ENCODE measurements at regions not wholly inside any gene's neighbourhood (a gene's known extent, or its start where the extent isn't known, plus 50 kb on each side); places are given as distances from the start of the nearest gene placed in this dataset.
"Not testable (repeated sequence)": the region's sequence is repeated elsewhere in the genome, so short reads cannot be mapped to it uniquely, and the experiment has no call there.

- intact Hi-C loops (cut with micrococcal nuclease); CTCF ChIA-PET; H3K36me3 Mint-ChIP-seq (ENCODE audit: insufficient read depth, unreplicated experiment); DNase-seq (ENCODE audit: unreplicated experiment); BruUV-seq (replicated peaks); H3K27ac Mint-ChIP-seq (ENCODE audit: low read depth, unreplicated experiment); H3K4me3 Mint-ChIP-seq (ENCODE audit: unreplicated experiment); H3K9me3 Mint-ChIP-seq (ENCODE audit: unreplicated experiment); POLR2A ChIA-PET; H3K4me1 Mint-ChIP-seq (ENCODE audit: insufficient read depth, unreplicated experiment): not testable (repeated sequence)
- peaks cover 64% of the 10 kb centered on the region for H3K27me3 Mint-ChIP-seq (ENCODE audit: insufficient read depth, unreplicated experiment)
These were observed 120.2 kb downstream of the IGLL1 start for GRCh38 chr22:23459645-23460516.

DNA sequence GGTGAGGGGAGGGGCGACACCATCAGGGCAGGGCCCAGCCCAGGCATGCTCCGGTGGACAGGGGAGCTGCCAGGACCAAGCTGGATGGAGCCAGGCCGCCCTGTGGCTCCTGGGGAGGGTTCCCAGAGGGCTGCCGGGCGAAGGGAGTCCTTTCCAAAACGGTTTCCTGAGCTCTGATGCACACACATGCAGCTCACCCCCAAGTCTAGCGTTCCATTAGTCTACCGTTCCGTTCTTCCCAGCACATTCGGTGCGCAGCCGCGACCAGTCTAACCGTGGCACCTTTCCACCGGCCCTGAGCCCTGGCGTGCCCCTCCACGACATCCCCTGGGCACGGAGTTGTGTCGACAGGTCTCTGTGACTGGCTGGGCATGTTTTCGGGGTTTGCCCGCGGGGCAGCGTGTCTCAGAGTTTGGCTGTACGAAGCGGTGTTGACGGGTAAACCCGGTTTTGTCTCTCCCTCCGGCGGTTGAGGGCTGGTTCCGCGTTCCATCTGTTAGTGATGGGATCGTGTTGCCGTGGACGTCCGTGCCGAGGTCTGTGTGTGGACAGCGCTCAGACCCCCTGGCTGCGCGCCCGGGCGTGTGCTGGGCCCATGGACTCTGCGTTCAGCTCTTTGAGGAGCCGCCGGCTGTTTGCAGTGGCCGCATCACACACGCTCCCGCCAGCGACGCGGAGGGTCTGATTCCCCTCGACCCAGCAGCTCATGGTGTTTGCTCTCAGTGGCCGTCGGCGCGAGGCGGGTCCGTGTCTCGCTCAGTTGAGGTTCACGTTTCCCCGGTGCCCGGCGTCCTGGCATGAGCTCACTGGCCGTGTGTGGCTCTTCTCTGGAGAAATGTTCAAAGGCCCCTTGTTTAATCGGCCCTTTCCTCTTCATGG is 121.2 kb downstream of the IGLL1 start:
- no peak overlapping the region for H3K27ac Mint-ChIP-seq (ENCODE audit: low read depth, unreplicated experiment)
- CTCF ChIA-PET: interaction anchor here (0.6 kb wide), 1 partner anchor 56 kb away, joined by 3 read pairs; no protein-coding TSS in a partner anchor
- H3K4me1 Mint-ChIP-seq (ENCODE audit: insufficient read depth, unreplicated experiment): no peaks in the 10 kb centered on the region
- DNase-seq (ENCODE audit: unreplicated experiment): no peak
- peaks cover 55% of the 10 kb centered on the region for H3K27me3 Mint-ChIP-seq (ENCODE audit: insufficient read depth, unreplicated experiment)
- intact Hi-C loops (cut with micrococcal nuclease): no loop called here
- TF ChIP-seq CTCF (IDR thresholded peaks at IDR 0.05; ENCODE audit: unreplicated experiment): no peak
- no peak overlapping the region for H3K4me3 Mint-ChIP-seq (ENCODE audit: unreplicated experiment)
- POLR2A ChIA-PET: no interaction called here
- H3K9me3 Mint-ChIP-seq (ENCODE audit: unreplicated experiment): no peaks in the 10 kb centered on the region
- no TSS peak for BruUV-seq (replicated peaks)
- no peaks in the 10 kb centered on the region for H3K36me3 Mint-ChIP-seq (ENCODE audit: insufficient read depth, unreplicated experiment)

DNA sequence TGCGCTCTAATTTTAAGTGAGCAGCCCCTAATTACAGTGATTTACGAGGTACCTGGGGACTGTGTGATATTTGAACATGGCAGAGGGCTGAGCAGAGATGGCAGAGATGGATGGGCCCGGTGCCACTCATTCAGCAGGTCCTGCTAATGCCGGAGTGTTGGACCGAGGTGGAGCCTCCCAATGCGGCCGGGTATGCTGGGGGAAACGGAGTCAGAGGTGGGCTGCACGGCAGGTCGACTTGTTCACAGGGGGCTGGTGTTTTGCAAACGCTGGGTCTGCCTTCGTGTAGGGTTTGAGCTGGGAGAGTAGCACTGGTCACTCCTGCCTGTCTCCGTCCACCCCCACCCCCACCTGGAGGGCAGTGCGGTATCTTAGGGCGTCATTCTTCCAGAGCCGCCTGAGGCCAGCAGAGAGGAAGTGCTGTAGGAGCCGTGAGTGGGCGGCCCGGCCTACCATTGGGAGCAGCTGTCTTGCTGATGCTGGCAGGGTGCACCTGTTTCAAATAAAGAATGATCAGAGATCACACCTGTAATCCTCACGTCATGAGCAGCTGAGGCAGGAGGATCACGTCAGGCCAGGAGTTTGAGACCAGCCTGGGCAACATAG is 122.6 kb downstream of the IGLL1 start:
- ChIA-PET POLR2A (no interaction called here), CTCF (no interaction called here)
- H3K4me3 Mint-ChIP-seq (ENCODE audit: unreplicated experiment): no peak overlapping the region
- no peak overlapping the region for H3K27ac Mint-ChIP-seq (ENCODE audit: low read depth, unreplicated experiment)
- no peaks in the 10 kb centered on the region for H3K4me1 Mint-ChIP-seq (ENCODE audit: insufficient read depth, unreplicated experiment)
- no peaks in the 10 kb centered on the region for H3K36me3 Mint-ChIP-seq (ENCODE audit: insufficient read depth, unreplicated experiment)
- H3K27me3 Mint-ChIP-seq (ENCODE audit: insufficient read depth, unreplicated experiment): peaks cover 40% of the 10 kb centered on the region
- H3K9me3 Mint-ChIP-seq (ENCODE audit: unreplicated experiment): no peaks in the 10 kb centered on the region
- TF ChIP-seq CTCF (IDR thresholded peaks at IDR 0.05; ENCODE audit: unreplicated experiment): no peak
- no peak for DNase-seq (ENCODE audit: unreplicated experiment)
- BruUV-seq (replicated peaks): no TSS peak
- intact Hi-C loops (cut with micrococcal nuclease): no loop called here

DNA sequence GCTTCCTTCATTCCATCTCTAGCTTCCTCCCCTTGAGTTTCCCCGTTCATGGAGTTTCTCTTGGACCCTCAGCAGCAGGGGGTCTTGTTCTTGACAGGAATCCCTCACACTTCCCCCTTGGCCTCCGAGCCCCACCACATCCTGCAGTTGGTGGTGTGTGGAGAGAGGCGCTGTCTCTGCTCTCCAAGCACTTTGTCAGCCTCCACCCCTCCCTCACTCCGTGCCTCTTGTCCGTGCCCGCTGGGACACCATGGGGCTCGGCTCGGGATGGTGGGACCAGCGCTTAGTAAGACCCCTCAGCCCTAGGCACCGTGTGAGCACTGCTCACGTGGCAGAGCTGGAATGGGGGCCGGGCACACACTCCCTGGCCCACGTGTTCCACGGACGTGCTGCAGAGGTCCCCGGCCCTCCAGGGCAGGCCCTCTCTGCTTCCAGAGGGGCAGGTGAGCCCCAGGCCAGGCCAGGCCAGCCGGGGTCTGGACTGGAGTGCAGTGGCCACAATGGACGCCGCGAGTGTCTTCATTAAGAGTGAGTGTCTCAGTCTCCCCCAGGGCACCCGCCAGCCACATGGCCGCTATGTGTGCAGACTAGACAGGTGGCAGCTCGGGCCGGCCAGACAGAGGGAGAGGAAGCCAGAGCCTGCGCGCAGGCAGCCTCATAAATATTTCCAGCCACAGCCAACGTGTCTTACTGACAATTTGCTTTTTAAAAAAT is 123.3 kb downstream of the IGLL1 start:
- DNase-seq (ENCODE audit: unreplicated experiment); H3K4me3 Mint-ChIP-seq (ENCODE audit: unreplicated experiment); H3K27ac Mint-ChIP-seq (ENCODE audit: low read depth, unreplicated experiment); H3K36me3 Mint-ChIP-seq (ENCODE audit: insufficient read depth, unreplicated experiment); H3K9me3 Mint-ChIP-seq (ENCODE audit: unreplicated experiment); BruUV-seq (replicated peaks); intact Hi-C loops (cut with micrococcal nuclease); POLR2A ChIA-PET; CTCF ChIA-PET; H3K4me1 Mint-ChIP-seq (ENCODE audit: insufficient read depth, unreplicated experiment): not testable (repeated sequence)
- H3K27me3 Mint-ChIP-seq (ENCODE audit: insufficient read depth, unreplicated experiment): peaks cover 39% of the 10 kb centered on the region

GRCh38 chr22:23454345-23454744 is 125.7 kb downstream of the IGLL1 start:
- H3K27ac Mint-ChIP-seq (ENCODE audit: low read depth, unreplicated experiment); intact Hi-C loops (cut with micrococcal nuclease); H3K36me3 Mint-ChIP-seq (ENCODE audit: insufficient read depth, unreplicated experiment); POLR2A ChIA-PET; BruUV-seq (replicated peaks); H3K4me1 Mint-ChIP-seq (ENCODE audit: insufficient read depth, unreplicated experiment); H3K4me3 Mint-ChIP-seq (ENCODE audit: unreplicated experiment); H3K9me3 Mint-ChIP-seq (ENCODE audit: unreplicated experiment); CTCF ChIA-PET; DNase-seq (ENCODE audit: unreplicated experiment): not testable (repeated sequence)
- peaks cover 38% of the 10 kb centered on the region for H3K27me3 Mint-ChIP-seq (ENCODE audit: insufficient read depth, unreplicated experiment)

Data from MCF 10A (cell line).